HG02852 (cell line): ENCODE measurements at regions not wholly inside any gene's neighbourhood (a gene's known extent, or its start where the extent isn't known, plus 50 kb on each side); places are given as distances from the start of the nearest gene placed in this dataset.

Experiments
- ATAC-seq: cut with Tn5 transposase; IDR thresholded peaks from one replicate; pipeline ENCODE4 v1.9.1; 2021; ENCODE audit warnings: mild to moderate bottlenecking, moderate library complexity; ENCODE audit not compliant: unreplicated experiment

- no peak for ATAC-seq
These were observed 83.5 kb upstream of the INSIG1 start for GRCh38 chr7:155213955-155214740.

DNA sequence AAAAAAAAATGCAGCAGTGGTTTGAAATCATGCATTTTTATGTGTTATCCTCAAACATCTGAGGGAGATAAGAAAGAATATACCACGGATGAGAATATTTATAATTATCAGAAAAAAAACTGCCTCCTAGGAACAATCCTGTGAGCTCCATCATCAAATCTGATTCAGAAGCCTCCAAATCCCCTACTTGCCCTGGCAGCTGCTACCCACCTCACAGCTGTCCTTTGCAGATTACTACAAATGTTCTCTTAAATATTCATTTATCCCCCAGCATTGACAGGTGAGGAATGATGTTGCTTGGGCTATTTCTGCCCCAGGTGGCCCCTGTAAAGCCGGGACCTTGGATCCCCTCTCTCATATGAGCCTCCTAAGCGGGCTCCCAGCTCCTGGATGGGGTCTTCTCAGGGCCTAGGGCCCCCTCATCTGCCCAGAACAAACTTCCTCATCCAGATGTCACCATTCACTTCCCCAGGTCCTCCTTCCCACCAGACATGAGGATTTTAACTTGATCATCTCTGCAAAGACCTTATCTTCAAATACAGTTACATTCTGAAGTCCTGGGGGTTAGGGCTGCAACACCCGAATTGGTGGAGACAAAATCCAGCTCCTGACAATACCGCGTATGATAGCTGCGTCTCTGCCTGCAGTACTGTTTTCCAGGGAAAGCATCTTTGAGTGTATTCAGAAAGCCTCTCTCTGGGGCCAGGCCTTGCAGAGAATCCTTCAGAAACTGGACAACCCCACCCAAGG is 81.9 kb upstream of the INSIG1 start:
- ATAC-seq, result no peak

GRCh38 chr7:155216475-155217272 is 81.0 kb upstream of the INSIG1 start:
- no peak for ATAC-seq

- no peak for ATAC-seq
These were observed 80.0 kb upstream of the INSIG1 start for GRCh38 chr7:155217634-155218033.

GRCh38 chr7:155218276-155219153 is 79.2 kb upstream of the INSIG1 start:
- ATAC-seq, result no peak

- ATAC-seq, result no peak
These were observed 78.5 kb upstream of the INSIG1 start for GRCh38 chr7:155219154-155219531.

DNA sequence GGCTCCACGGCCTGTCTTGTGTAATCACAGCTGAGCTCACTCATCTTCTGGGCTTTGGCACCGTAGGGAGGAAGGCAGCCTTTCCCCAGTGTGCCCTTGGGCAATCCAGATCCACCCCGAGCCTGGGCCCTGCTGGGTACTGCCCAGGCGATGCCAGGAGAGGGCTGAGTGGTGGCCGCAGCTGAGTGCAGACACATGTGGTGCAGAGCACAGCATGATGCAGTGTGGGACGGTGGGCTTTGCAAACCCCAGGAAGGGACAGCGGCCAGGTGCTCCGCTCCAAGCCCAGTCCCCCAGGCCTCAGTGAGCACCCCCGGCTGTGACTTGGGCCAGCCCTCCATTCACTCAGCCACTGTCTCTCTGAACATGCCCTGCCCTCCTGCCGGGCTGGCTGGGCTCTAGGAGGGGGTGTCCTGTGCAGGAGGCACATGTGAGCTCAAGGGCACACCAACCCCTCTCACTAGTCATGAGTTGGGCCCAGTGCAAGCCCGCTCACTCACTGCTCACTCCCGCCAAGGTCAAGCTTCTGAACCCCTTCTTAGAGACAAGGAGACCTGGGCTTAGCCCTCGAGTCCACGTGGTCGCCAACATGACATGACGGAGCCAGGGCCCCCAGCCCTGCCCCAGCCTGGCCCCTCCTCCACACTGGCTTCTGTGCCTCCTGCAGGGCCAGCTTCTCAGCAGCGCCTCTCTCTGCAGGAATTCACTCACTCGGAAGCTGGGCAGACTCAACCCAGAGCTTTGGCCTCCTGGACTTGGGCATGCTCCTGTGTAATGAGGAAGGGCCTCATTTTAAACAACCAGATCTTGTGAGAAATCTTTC is 77.5 kb upstream of the INSIG1 start:
- ATAC-seq, result no peak

DNA sequence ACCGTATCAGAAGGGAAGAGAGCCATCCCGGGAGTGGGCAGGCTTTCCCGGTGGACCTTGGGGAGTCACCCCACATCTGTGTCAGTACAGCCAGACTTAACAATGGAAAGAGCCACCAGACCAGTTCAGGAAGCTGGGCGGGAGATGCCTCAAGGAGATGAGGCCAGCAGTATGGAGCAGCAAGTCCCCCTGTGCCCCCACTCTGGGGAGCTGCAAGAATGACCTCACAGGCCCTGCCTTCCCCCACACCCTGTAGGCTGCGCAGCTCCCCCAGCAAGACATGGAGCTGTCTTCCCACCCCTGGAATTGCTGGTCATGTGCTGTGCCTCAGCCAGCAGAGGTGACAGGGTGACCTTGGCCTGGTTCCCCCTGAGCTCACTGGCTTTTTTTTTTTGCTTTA is 76.8 kb upstream of the INSIG1 start:
- no peak for ATAC-seq

DNA sequence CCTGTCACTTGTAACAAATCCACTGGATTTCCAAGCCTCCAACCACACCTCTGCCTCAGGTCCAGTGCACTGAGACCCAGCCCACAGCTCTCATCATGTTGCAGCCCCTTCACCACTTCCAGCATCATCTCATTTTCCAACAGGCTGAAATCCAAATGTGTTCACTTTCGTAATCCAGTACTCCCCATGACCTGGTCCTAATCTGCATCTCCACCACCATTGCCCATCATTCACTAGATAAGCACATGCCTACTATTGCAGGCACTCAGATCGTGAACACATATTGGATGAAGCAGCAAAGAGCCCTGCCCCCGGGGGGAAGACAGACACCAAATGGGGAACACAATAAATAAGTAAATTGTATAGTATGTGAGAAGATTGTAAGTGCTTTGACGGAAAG is 76.1 kb upstream of the INSIG1 start:
- ATAC-seq, result no peak

DNA sequence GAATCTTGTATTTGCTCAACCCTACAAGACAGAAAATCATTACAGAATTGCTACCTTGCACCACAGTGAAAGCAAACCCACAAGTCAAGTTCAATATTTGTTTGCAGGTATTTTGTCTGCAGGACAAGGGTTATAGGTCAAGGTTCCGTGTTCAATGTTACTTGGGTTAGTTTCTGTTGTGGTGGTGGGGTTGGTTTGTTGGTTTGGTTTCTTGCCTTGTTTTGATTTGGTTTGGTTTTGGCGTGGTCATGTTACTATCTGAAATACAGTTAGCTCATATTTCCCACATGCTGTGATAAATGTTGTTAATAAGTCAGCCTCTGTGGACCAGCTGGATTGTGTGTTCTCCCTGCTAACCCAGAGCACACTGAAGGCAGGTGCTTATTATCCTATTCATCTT is 75.6 kb upstream of the INSIG1 start:
- no peak for ATAC-seq

DNA sequence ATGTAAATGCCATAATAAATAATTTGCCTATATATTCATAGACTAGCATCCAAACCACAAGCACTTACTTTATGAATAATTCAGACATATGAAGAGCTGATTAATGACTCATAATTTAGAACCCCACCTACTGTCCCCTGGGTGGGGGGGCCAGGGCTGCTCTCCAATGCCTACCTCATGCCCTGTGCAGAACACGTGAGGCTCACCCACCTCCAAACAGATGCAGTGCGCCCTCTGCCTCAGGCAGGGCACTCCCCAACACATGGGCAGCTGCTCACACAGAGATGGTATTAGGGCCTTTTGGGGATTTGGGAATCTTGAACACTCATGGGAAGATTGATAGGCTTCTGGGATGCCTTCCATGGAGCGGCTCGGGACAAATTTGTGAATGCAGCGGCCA is 75.1 kb upstream of the INSIG1 start:
- ATAC-seq, result no peak

DNA sequence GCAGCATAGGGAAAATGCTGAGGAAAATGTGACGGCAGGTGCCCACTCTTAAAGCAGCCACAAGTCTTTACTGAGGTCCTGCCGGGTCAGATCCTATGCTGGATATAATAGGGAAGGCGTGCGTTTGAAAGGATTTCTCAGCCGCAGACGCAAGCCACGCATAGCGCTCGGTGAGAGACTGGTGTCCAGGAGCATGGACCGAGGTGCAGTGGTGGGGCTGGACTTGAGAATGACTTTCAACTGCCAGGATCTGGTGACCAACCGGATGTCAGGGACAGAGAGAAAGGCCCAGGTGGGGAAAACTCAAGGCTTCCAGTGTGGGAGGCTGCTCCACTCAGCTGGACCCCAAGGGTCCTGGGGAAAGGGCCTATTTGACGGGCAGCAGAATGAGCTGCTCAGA is 74.7 kb upstream of the INSIG1 start:
- ATAC-seq, result no peak

DNA sequence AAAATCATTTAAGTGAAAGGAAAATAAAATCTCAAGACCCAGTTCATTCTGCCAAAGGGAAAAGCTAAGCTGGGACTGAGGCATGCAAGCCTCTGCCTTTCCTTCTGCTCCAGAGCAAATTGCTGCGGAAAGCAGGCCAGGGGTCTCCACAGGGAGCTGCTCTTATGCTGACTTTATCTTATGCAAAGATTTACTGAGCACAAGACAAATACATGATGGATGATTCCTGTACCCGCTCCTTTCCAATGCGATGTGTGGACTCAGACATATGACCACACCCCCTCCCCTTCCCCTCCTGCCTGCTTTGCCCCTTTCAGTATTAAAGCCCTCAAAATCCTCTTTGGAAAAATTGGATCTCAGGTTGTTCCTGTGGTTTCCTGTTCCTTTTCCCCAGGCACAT is 74.2 kb upstream of the INSIG1 start:
- no peak for ATAC-seq

DNA sequence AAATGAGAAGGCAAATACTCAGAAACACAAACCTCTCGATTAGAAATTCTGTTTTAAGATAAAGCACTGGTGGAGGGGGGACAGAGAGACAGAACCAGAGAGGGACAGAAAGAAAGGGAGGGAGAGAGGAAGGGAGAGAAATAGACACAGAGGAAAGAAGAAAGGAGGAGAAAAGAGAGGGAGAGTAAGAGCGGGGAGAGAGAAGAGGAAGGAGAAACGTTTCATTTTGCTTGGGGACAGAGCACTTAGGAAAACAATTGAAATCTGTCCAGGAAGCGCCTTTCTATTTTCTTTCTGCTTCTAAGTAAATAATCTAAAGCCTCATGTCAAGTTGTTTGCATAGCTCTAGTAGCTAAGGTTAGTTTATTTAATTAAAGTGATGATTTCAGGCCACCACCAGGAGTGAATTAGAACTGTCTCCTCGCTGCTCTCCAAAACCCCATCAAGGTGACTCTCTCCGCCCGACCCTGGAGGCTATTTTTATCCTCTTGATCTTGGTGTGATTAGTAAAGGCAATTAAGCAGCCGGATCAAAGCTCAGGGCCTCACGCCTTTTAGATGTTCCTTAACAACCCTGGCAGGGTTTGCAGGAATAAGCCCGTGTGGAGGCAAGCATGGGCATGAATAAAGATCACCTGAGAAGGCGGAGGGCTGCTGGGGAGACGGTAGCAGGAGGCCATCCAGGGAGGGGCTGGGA is 73.4 kb upstream of the INSIG1 start:
- no peak for ATAC-seq

- ATAC-seq, result no peak
These were observed 72.6 kb upstream of the INSIG1 start for GRCh38 chr7:155225095-155225494.

DNA sequence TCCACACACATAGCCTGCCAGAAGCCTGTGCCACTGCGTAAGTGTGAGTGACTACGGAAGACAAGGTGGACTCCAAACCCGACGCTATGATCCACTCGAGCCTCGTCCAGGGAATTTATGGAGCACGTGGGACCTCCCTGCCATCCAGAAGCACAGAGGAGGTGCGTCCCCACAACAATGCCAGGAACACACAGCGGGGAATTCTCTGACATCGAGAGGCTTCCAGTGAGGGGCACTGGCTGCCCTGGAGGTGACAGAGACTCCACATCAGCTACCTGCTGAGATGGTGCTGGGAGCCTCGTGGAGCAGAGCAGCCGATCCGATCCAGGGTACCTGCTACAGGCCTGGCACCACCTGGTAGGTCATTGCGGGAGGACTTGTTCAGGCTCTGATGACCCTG is 72.2 kb upstream of the INSIG1 start:
- ATAC-seq, result no peak

GRCh38 chr7:155226261-155227003 is 71.2 kb upstream of the INSIG1 start:
- ATAC-seq, result no peak

DNA sequence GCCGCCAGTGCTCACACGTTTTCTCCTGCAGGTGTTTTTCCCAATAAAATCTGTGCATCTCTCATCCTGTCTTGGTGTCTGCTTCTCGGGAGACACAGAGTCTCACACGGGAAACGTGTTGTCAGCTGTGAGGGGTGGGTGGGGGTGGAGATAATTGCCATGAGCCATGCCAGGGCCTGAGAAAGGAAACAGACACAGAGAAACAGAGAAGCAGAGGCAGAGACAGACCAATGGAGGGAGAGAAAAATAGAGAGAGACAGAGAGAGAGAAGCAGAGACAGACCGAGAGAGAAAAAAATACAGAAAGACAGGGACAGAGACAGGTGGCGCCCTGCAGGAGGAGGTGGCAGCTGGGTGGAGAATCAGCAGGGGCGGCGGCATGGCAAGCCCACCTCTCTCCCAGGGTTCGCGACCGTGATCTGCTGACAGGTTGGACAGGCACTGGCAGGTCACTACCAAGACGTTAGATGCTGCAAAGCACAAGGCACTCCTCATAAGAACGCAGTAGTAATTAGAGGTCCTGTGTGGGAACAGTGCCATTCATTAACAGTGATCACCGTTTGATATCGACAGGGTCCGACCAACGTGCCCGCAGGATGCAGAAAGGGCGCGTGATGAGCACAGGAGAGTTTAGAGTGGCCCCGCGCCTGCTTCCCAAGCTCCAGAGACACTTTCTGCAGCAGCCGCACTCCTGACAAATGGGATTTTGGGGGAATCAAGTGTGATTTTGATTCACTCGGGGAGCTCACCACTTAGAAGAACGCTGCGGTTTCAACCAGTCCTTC is 70.5 kb upstream of the INSIG1 start:
- ATAC-seq, result no peak
